ENCODE measurements at regions not wholly inside any gene's neighbourhood (a gene's known extent, or its start where the extent isn't known, plus 50 kb on each side); places are given as distances from the start of the nearest gene placed in this dataset.

GRCh38 chr5:74095871-74096270, 469.9 kb downstream of the ARHGEF28 start:
- TF ChIP-seq, protein P1, sequence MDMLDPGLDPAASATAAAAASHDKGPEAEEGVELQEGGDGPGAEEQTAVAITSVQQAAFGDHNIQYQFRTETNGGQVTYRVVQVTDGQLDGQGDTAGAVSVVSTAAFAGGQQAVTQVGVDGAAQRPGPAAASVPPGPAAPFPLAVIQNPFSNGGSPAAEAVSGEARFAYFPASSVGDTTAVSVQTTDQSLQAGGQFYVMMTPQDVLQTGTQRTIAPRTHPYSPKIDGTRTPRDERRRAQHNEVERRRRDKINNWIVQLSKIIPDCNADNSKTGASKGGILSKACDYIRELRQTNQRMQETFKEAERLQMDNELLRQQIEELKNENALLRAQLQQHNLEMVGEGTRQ (IDR thresholded peaks at IDR 0.05; ENCODE audit: borderline replicate concordance, low read depth, low read length), result no peak
- TF ChIP-seq CHD2 (IDR thresholded peaks at IDR 0.05; ENCODE audit: borderline replicate concordance, low read depth, low read length) (no peak), MAX (IDR thresholded peaks at IDR 0.05; ENCODE audit: low read depth, low read length) (no peak)
